K562 (cell line): ENCODE measurements at regions not wholly inside any gene's neighbourhood (a gene's known extent, or its start where the extent isn't known, plus 50 kb on each side); places are given as distances from the start of the nearest gene placed in this dataset.

Source experiments
- ATAC-seq: fragments of 200-7000 bp; cut with Tn5 transposase; 3 replicates; pipeline ENCODE4 v1.9.1; 2020; ENCODE audit warnings: moderate library complexity
- BruUV-seq: library from RNA; stranded (reverse); fragments of 400-500 nt; replicated peaks from 2 replicates; lab custom pipeline; 2021; lab: Mats Ljungman, UMichigan
- CTCF ChIA-PET: fragments of 300-600 bp; formaldehyde crosslinking; extraction: SDS; loops from one replicate; lab custom pipeline; 2021; ENCODE audit warnings: low intra/inter-chr PET ratio; lab: Yijun Ruan, JAX
- POLR2A ChIA-PET: fragments of 300-600, 350-650 bp; sonication (Branson Sonifier 250); formaldehyde crosslinking; extraction: SDS; loops from one replicate; lab custom pipeline; 2021; ENCODE audit warnings: antibody characterized with exemption, inconsistent platforms; lab: Yijun Ruan, JAX
- DNase-seq, 4 experiments: peaks; one replicate each; pipeline versions ENCODE4 v3.0.0 to v3.0.0-alpha.2; 2011 to 2018; ENCODE audit warnings: low spot score in 3 of 4, mixed read lengths in 3 of 4; ENCODE audit errors: extremely low read depth in 1 of 4
- FAIRE-seq: peaks from 2 replicates; lab custom pipeline; 2011; peaks lifted over from hg19 to GRCh38; lab: Jason Lieb, UNC
- H2AFZ ChIP-seq: 2 replicates; pipeline ENCODE4 v1.6.0; 2011; ENCODE audit warnings: low read depth, low read length, control low read depth, inconsistent platforms
- H3K27ac ChIP-seq: fragments of 200-600 bp; 3 replicates; pipeline ENCODE4 v1.8.0; 2011; ENCODE audit warnings: low read depth, mild to moderate bottlenecking, control low read depth, inconsistent platforms, low read length, moderate library complexity, mixed read lengths; ENCODE audit errors: extremely low read depth
- H3K27me3 ChIP-seq, 2 experiments: fragments of 300-600 bp in 1 of 2; 2 replicates in 1 of 2; 3 replicates in 1 of 2; pipeline versions ENCODE4 v1.6.0 to v1.8.0; 2011; ENCODE audit warnings: inconsistent platforms in 2 of 2, low read length in 2 of 2, mild to moderate bottlenecking in 1 of 2, mixed read lengths in 1 of 2, moderate library complexity in 1 of 2; ENCODE audit not compliant: control insufficient read depth in 2 of 2, insufficient read depth in 2 of 2
- H3K36me3 ChIP-seq: fragments of 300-600 bp; 3 replicates; pipeline ENCODE4 v1.8.0; 2011; ENCODE audit warnings: mild to moderate bottlenecking, low read length, inconsistent platforms; ENCODE audit not compliant: control insufficient read depth, insufficient read depth
- H3K4me1 ChIP-seq, 2 experiments: fragments of 200-600 bp in 1 of 2; replicated peaks in 1 of 2; 2 replicates in 1 of 2; 3 replicates in 1 of 2; pipeline versions ENCODE4 v1.5.1 to v1.8.0; 2011; ENCODE audit warnings: inconsistent platforms in 2 of 2, low read length in 2 of 2, mild to moderate bottlenecking in 1 of 2, mixed read lengths in 1 of 2, moderate library complexity in 1 of 2; ENCODE audit not compliant: control insufficient read depth in 2 of 2, insufficient read depth in 2 of 2
- H3K4me2 ChIP-seq: 2 replicates; pipeline ENCODE4 v1.6.1; 2011; ENCODE audit warnings: low read length, control low read depth, inconsistent platforms, mixed read lengths; ENCODE audit not compliant: insufficient read depth
- H3K4me3 ChIP-seq: fragments of 200-600 bp; sonication (generic), shearing (Covaris generic); 2 replicates; pipeline ENCODE4 v1.5.1; 2016; ENCODE audit warnings: control low read depth, inconsistent platforms
- H3K79me2 ChIP-seq: fragments of 200-600 bp; 3 replicates; pipeline ENCODE4 v1.8.0; 2011; ENCODE audit warnings: low read length, inconsistent platforms; ENCODE audit not compliant: control insufficient read depth, insufficient read depth
- H3K9ac ChIP-seq, 2 experiments: 2 replicates each; pipeline versions ENCODE4 v1.6.0 to v1.6.1; 2011; ENCODE audit warnings: low read depth in 2 of 2, low read length in 2 of 2, control low read depth in 1 of 2, inconsistent platforms in 1 of 2, mild to moderate bottlenecking in 1 of 2, mixed read lengths in 1 of 2; ENCODE audit not compliant: insufficient read depth in 1 of 2
- H3K9me1 ChIP-seq: one replicate; pipeline ENCODE4 v1.6.0; 2011; ENCODE audit warnings: inconsistent platforms, mild to moderate bottlenecking, low read length, moderate library complexity; ENCODE audit not compliant: control insufficient read depth, insufficient read depth
- H3K9me3 ChIP-seq: replicated peaks from 2 replicates; pipeline ENCODE4 v1.5.1; 2011; ENCODE audit warnings: low read depth, low read length, inconsistent platforms; ENCODE audit not compliant: control insufficient read depth, insufficient read depth
- H4K20me1 ChIP-seq: replicated peaks from 2 replicates; pipeline ENCODE4 v1.6.1; 2011; ENCODE audit warnings: low read length, inconsistent platforms, mixed read lengths; ENCODE audit not compliant: control insufficient read depth, insufficient read depth
- CBFA2T3 ChIP-seq: fragments of 450-650 bp; IDR thresholded peaks from 2 replicates; pipeline ENCODE4 v1.6.1; 2017
- FOS ChIP-seq: IDR thresholded peaks from 3 replicates; pipeline ENCODE4 v1.6.1; 2011; ENCODE audit not compliant: insufficient read length; ENCODE audit errors: extremely low read depth
- GATAD2A ChIP-seq: fragments of 450-650 bp; IDR thresholded peaks from 2 replicates; pipeline ENCODE4 v1.6.1; 2017
- HNRNPH1 ChIP-seq: fragments of 200-400 bp; formaldehyde crosslinking; optimal IDR thresholded peaks from 2 replicates; pipeline ENCODE3; 2017; ENCODE audit warnings: low read depth, mild to moderate bottlenecking, low read length, moderate library complexity
- POLR2H ChIP-seq: IDR thresholded peaks from 2 replicates; pipeline ENCODE4 v1.6.1; 2016; ENCODE audit warnings: missing genetic modification characterization, low read depth, mild to moderate bottlenecking, control low read depth, missing compliant biosample characterization, moderate library complexity
- SETDB1 ChIP-seq: IDR thresholded peaks from one replicate; pipeline ENCODE4 v1.6.1; 2012; ENCODE audit warnings: low read length, control low read depth, inconsistent platforms
- SRSF1 ChIP-seq: fragments of 200-400 bp; formaldehyde crosslinking; IDR thresholded peaks from 2 replicates; pipeline ENCODE4 v1.6.1; 2017; ENCODE audit warnings: mild to moderate bottlenecking, low read depth, low read length, moderate library complexity
- XRCC4 ChIP-seq: IDR thresholded peaks from one replicate; pipeline ENCODE4 v1.6.1; 2011; ENCODE audit not compliant: insufficient read depth, insufficient read length; ENCODE audit errors: extremely low read depth
- ZNF12 ChIP-seq: sonication (generic); formaldehyde crosslinking; IDR thresholded peaks from 2 replicates; pipeline ENCODE4 v1.4.0; 2020; ENCODE audit warnings: mild to moderate bottlenecking, missing genetic modification reagents
- ZNF408 ChIP-seq: fragments of 250-450 bp; sonication (Bioruptor Pico); IDR thresholded peaks from 2 replicates; pipeline ENCODE4 v1.4.0; 2020; ENCODE audit warnings: low read depth, mild to moderate bottlenecking, moderate library complexity
- WGBS: fragments of 100-300 bp; shearing (Covaris generic); methylation state at CpG from one replicate; pipeline ENCODE4 v1.1.6; 2016; ENCODE audit warnings: low coverage, mixed read lengths; ENCODE audit not compliant: insufficient coverage; ENCODE audit errors: missing lambda C conversion rate; 5-methylcytosine and 5-hydroxymethylcytosine counted together
- in situ Hi-C: fragments of 300-500 bp; cut with MboI; formaldehyde crosslinking; loops from 4 replicates; pipeline ENCODE4 v1.15.0; 2018; ENCODE audit warnings: inconsistent platforms, mixed read lengths
- intact Hi-C: fragments of 100-400 bp; cut with micrococcal nuclease; formaldehyde crosslinking; loops from 2 replicates; pipeline ENCODE4 v1.14.2; 2022

DNA sequence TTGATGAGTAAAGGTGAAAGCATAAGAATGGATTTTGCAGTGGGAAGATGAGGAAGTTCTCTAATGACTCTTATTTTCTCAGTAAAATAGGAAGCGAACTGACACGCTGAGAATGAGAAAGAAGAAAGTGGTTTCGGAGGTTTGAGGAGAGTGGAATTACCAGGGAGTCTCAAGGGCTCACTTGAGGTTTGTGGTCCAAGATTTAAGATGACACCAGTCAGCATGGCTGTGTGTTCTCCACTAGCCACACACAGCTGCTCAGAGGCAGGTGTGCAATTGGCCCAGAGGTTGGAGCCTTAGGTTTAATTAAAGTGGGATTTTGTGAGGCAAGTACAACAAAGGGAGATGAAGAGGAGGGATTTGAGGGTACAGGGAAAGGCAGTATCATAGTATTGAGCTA, 99.6 kb upstream of the NBEA start (continued):
- TF ChIP-seq POLR2H = no peak
- no peak for TF ChIP-seq SRSF1
- no peak for TF ChIP-seq GATAD2A
- no peak for TF ChIP-seq ZNF12 (CRISPR knock-in tag)
- no peak for TF ChIP-seq CBFA2T3
- no peak for TF ChIP-seq HNRNPH1
- no peak for TF ChIP-seq SETDB1
- no peak for TF ChIP-seq FOS

DNA sequence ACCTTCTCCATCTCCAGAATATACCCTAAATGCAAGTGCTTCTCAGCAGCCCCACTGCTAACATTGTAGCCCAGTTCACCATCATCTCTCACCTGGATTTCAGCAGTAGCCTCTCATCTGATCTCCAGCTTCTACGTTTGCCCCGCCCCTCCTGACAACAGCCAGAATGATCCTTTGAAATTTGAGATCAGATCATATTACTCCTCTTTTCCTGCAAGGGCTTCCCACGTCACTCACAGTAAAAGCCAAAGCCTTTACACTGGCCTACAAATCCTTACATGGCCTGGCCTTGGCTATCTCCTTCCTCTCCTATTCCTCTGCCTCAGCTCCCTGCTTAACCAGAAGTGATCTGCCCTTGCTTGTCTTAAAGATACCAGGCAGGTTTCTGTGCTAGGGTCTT, 94.3 kb upstream of the NBEA start:
- Histone ChIP-seq H3K27ac (no peak overlapping the region), H2AFZ (no peak overlapping the region), H3K4me1 (no peaks in the 10 kb centered on the region), H3K9me3 (no peaks in the 10 kb centered on the region), H3K9ac (no peak overlapping the region), H4K20me1 (no peaks in the 10 kb centered on the region), H3K27me3 (no peaks in the 10 kb centered on the region), H3K79me2 (no peaks in the 10 kb centered on the region), H3K4me3 (no peak overlapping the region), H3K36me3 (no peaks in the 10 kb centered on the region), H3K4me2 (no peak overlapping the region), H3K9me1 (no peaks in the 10 kb centered on the region)
- in situ Hi-C loops (no loop called here), intact Hi-C loops (no loop called here)
- POLR2A ChIA-PET = interaction anchor here (0.6 kb wide), 1 partner anchor 17 kb away, joined by 4 read pairs; no protein-coding TSS in a partner anchor
- 0% methylated on average over 3 of the region's 3 CpGs for WGBS
- FAIRE-seq (no peak), DNase-seq (no peak), ATAC-seq (no peak)
- no TSS peak for BruUV-seq
- CTCF ChIA-PET = no interaction called here
- TF ChIP-seq XRCC4 = no peak
- no peak for TF ChIP-seq ZNF408 (CRISPR knock-in tag)
